ENCODE measurements at regions not wholly inside any gene's neighbourhood (a gene's known extent, or its start where the extent isn't known, plus 50 kb on each side); places are given as distances from the start of the nearest gene placed in this dataset.

GRCh38 chr2:21667638-21668037 is 543.9 kb downstream of the TDRD15 start:
- H3K4me3 ChIP-seq (ENCODE audit: low read depth, low read length), result no peak overlapping the region
- no peak for DNase-seq (ENCODE audit: low read depth)
- TF ChIP-seq CTCF (IDR thresholded peaks at IDR 0.05; ENCODE audit: insufficient read depth, low read length), result no peak

- TF ChIP-seq CTCF (IDR thresholded peaks at IDR 0.05; ENCODE audit: insufficient read depth, low read length), result no peak
These were observed 544.4 kb downstream of the TDRD15 start for GRCh38 chr2:21668078-21668710.

GRCh38 chr2:21676041-21676440 is 552.3 kb downstream of the TDRD15 start:
- H3K4me3 ChIP-seq (ENCODE audit: low read depth, low read length), result no peak overlapping the region
- no peak for TF ChIP-seq CTCF (IDR thresholded peaks at IDR 0.05; ENCODE audit: insufficient read depth, low read length)
- no peak for DNase-seq (ENCODE audit: low read depth)

More at GRCh38 chr2:21668078-21668710, 544.4 kb downstream of the TDRD15 start:
- no peak for DNase-seq (ENCODE audit: low read depth)
- H3K4me3 ChIP-seq (ENCODE audit: low read depth, low read length), result no peak overlapping the region

DNA sequence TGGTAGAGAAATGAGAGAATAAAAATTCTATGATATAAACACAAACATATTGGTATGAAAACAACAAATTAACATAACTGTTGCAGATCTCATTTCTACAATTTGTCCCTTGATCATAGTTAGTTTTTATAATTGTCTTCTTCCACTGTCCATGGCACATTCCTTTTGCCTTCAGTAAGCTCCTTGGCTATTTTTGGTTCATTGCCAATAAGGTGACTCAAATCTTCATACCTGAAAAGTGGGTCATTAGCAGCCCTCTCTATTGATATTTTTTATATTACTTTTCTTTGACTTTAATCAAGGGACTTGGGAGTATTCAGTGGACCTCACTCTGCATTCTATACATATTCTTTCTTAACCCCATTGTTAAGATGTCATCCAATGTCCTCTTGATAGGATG is 552.9 kb downstream of the TDRD15 start:
- no peak overlapping the region for H3K4me3 ChIP-seq (ENCODE audit: low read depth, low read length)
- TF ChIP-seq CTCF (IDR thresholded peaks at IDR 0.05; ENCODE audit: insufficient read depth, low read length), result no peak
- DNase-seq (ENCODE audit: low read depth), result no peak

- no peak overlapping the region for H3K4me3 ChIP-seq (ENCODE audit: low read depth, low read length)
These were observed 560.1 kb downstream of the TDRD15 start for GRCh38 chr2:21683838-21684237.

DNA sequence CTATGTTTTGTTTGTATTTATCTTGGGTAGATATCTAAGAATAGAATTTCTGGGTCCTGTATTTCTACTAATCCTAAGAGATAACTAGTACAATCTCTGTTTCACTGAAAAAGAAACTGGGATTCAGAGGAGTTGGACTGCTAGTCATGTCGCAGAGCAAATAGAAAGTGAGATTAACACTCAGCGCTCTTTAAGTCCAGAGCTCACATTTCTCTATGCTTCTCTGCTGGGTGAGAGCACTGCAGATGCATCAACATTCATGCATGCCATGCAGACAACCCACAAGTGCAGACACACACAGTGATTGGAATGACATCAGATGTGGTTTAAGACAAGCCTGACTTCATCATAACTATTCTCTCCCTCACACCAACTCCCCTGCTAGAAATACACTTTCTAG is 563.8 kb downstream of the TDRD15 start:
- no peak for TF ChIP-seq CTCF (IDR thresholded peaks at IDR 0.05; ENCODE audit: insufficient read depth, low read length)
- no peak overlapping the region for H3K4me3 ChIP-seq (ENCODE audit: low read depth, low read length)
- DNase-seq (ENCODE audit: low read depth), result no peak

More at GRCh38 chr2:21683838-21684237, 560.1 kb downstream of the TDRD15 start:
- DNase-seq (ENCODE audit: low read depth), result no peak
- no peak for TF ChIP-seq CTCF (IDR thresholded peaks at IDR 0.05; ENCODE audit: insufficient read depth, low read length)

DNA sequence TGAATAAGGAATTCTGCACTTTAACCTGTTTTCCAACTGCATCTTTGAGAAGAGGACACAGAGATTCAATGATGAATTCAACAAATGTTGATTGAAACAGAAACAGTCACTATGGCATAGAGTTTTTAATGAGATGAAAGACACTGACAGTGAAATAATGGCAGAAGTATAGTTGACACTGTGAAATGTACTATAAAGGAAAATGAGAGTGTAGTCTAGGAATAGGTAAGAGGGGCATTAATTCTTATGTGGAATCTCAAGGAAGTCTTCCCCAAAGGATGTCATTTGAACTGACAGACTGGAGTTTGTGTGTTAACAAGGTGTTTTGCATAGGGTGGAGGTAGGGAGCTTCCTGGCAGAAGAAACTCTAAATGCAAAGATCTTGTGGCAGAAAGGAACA is 566.2 kb downstream of the TDRD15 start:
- no peak overlapping the region for H3K4me3 ChIP-seq (ENCODE audit: low read depth, low read length)
- TF ChIP-seq CTCF (IDR thresholded peaks at IDR 0.05; ENCODE audit: insufficient read depth, low read length), result no peak
- no peak for DNase-seq (ENCODE audit: low read depth)

Data from fibroblast of the aortic adventitia (primary cell).